ENCODE measurements at regions not wholly inside any gene's neighbourhood (a gene's known extent, or its start where the extent isn't known, plus 50 kb on each side); places are given as distances from the start of the nearest gene placed in this dataset.
"Not testable (repeated sequence)": the region's sequence is repeated elsewhere in the genome, so short reads cannot be mapped to it uniquely, and the experiment has no call there.

GRCh38 chr13:55632402-55632801, 1508.3 kb upstream of the PRR20A start:
- Mint-ChIP-seq H3K9me3 (peaks cover 16 to 38% (median 22%) of the 10 kb centered on the region in 5 donors), H3K27ac (no peak overlapping the region), H3K4me1 (no peaks in the 10 kb centered on the region), H3K36me3 (no peaks in the 10 kb centered on the region), H3K4me3 (no peak overlapping the region), H3K27me3 (no peaks in the 10 kb centered on the region)
- no peak for DNase-seq
- ChIA-PET POLR2A (no interaction called here), CTCF (no interaction called here)
- Histone ChIP-seq H3K36me3 (ENCODE audit: insufficient read depth, low read length) (no peaks in the 10 kb centered on the region), H3K4me3 (ENCODE audit: low read length) (no peak overlapping the region), H3K4me1 (ENCODE audit: insufficient read depth, low read length) (no peaks in the 10 kb centered on the region), H3K9me3 (ENCODE audit: low read length) (no peaks in the 10 kb centered on the region), H3K27me3 (ENCODE audit: insufficient read depth, low read length, poor library complexity, severe bottlenecking) (no peaks in the 10 kb centered on the region), H3K27ac (ENCODE audit: low read depth, low read length) (no peak overlapping the region)

- Mint-ChIP-seq H3K36me3 (no peaks in the 10 kb centered on the region), H3K4me1 (no peaks in the 10 kb centered on the region), H3K4me3 (no peak overlapping the region), H3K27ac (no peak overlapping the region), H3K9me3 (peaks cover 0 to 25% (median 5%) of the 10 kb centered on the region in 5 donors), H3K27me3 (no peaks in the 10 kb centered on the region)
- ChIA-PET POLR2A (no interaction called here), CTCF (no interaction called here)
- H3K9me3 ChIP-seq (ENCODE audit: low read length), result no peaks in the 10 kb centered on the region
- no peaks in the 10 kb centered on the region for H3K4me1 ChIP-seq (ENCODE audit: insufficient read depth, low read length)
- H3K36me3 ChIP-seq (ENCODE audit: insufficient read depth, low read length), result no peaks in the 10 kb centered on the region
- no peak for DNase-seq
- no peak overlapping the region for H3K4me3 ChIP-seq (ENCODE audit: low read length)
- H3K27ac ChIP-seq (ENCODE audit: low read depth, low read length), result no peak overlapping the region
- no peaks in the 10 kb centered on the region for H3K27me3 ChIP-seq (ENCODE audit: insufficient read depth, low read length, poor library complexity, severe bottlenecking)
Observed at GRCh38 chr13:55649485-55649884, 1491.2 kb upstream of the PRR20A start.

DNA sequence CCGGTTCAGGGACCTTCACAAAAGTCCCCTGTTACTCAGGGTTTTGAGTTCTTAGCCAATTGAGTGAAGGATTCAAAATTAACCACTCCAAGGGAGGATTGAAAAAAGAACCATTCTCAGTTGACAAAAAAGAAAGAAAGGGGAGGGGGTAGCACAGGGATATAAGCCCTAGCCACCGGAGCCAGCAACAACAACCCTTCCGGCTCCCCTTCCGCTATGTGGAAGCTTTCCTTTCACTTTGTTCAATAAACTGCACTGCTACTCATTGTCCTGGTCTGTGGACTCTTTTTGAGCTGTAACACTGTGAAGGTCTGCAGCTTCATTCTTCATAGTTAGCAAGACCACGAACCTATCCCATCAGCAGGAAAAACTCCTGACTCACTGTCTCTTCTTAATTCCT, 1488.1 kb upstream of the PRR20A start:
- Mint-ChIP-seq H3K4me1 (no peaks in the 10 kb centered on the region), H3K4me3 (no peak overlapping the region), H3K27me3 (no peaks in the 10 kb centered on the region), H3K9me3 (peaks cover 11 to 30% (median 15%) of the 10 kb centered on the region in 5 donors), H3K36me3 (no peaks in the 10 kb centered on the region), H3K27ac (no peak overlapping the region)
- H3K27ac ChIP-seq (ENCODE audit: low read depth, low read length), result no peak overlapping the region
- CTCF ChIA-PET, result no interaction called here
- H3K4me3 ChIP-seq (ENCODE audit: low read length), result no peak overlapping the region
- no peak for DNase-seq
- H3K4me1 ChIP-seq (ENCODE audit: insufficient read depth, low read length), result no peaks in the 10 kb centered on the region
- no peaks in the 10 kb centered on the region for H3K27me3 ChIP-seq (ENCODE audit: insufficient read depth, low read length, poor library complexity, severe bottlenecking)
- H3K9me3 ChIP-seq (ENCODE audit: low read length), result no peaks in the 10 kb centered on the region
- POLR2A ChIA-PET, result no interaction called here
- no peaks in the 10 kb centered on the region for H3K36me3 ChIP-seq (ENCODE audit: insufficient read depth, low read length)

- Mint-ChIP-seq H3K4me1 (no peaks in the 10 kb centered on the region), H3K9me3 (peaks cover 11 to 30% (median 15%) of the 10 kb centered on the region in 5 donors), H3K4me3 (no peak overlapping the region), H3K36me3 (no peaks in the 10 kb centered on the region), H3K27me3 (no peaks in the 10 kb centered on the region), H3K27ac (no peak overlapping the region)
- Histone ChIP-seq H3K36me3 (ENCODE audit: insufficient read depth, low read length) (no peaks in the 10 kb centered on the region), H3K4me3 (ENCODE audit: low read length) (no peak overlapping the region), H3K27ac (ENCODE audit: low read depth, low read length) (no peak overlapping the region), H3K27me3 (ENCODE audit: insufficient read depth, low read length, poor library complexity, severe bottlenecking) (no peaks in the 10 kb centered on the region), H3K9me3 (ENCODE audit: low read length) (no peaks in the 10 kb centered on the region), H3K4me1 (ENCODE audit: insufficient read depth, low read length) (no peaks in the 10 kb centered on the region)
- ChIA-PET POLR2A (no interaction called here), CTCF (no interaction called here)
- no peak for DNase-seq
Observed at GRCh38 chr13:55653497-55653896, 1487.2 kb upstream of the PRR20A start.

- H3K4me3 Mint-ChIP-seq, result no peak overlapping the region
- ChIA-PET CTCF (no interaction called here), POLR2A (no interaction called here)
- H3K27ac Mint-ChIP-seq, result no peak overlapping the region
- no peaks in the 10 kb centered on the region for H3K4me1 Mint-ChIP-seq
- H3K9me3 Mint-ChIP-seq, result peaks cover 10 to 30% (median 15%) of the 10 kb centered on the region in 5 donors
- H3K27me3 Mint-ChIP-seq, result no peaks in the 10 kb centered on the region
- no peak overlapping the region for H3K4me3 ChIP-seq (ENCODE audit: low read length)
- no peaks in the 10 kb centered on the region for H3K4me1 ChIP-seq (ENCODE audit: insufficient read depth, low read length)
- H3K36me3 ChIP-seq (ENCODE audit: insufficient read depth, low read length), result no peaks in the 10 kb centered on the region
- no peaks in the 10 kb centered on the region for H3K27me3 ChIP-seq (ENCODE audit: insufficient read depth, low read length, poor library complexity, severe bottlenecking)
- DNase-seq, result no peak
- H3K36me3 Mint-ChIP-seq, result no peaks in the 10 kb centered on the region
- H3K9me3 ChIP-seq (ENCODE audit: low read length), result no peaks in the 10 kb centered on the region
- H3K27ac ChIP-seq (ENCODE audit: low read depth, low read length), result no peak overlapping the region
Observed at GRCh38 chr13:55654243-55654642, 1486.5 kb upstream of the PRR20A start.

DNA sequence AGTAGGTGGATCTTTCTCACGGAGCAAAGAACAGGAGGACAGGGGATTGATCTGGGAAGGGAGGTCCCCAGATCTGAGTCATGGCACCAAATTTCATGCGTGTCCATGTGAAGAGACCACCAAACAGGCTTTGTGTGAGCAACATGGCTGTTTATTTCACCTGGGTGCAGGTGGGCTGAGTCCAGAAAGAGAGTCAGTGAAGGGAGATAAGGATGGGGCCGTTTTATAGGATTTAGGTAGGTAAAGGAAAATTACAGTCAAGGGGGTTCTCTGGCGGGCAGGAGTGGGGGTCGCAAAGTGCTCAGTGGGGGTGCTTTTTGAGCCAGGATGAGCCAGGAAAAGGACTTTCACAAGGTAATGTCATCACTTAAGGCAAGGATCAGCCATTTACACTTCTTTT, 1480.5 kb upstream of the PRR20A start:
- H3K4me3 ChIP-seq (ENCODE audit: low read length); H3K36me3 ChIP-seq (ENCODE audit: insufficient read depth, low read length); H3K4me1 ChIP-seq (ENCODE audit: insufficient read depth, low read length); DNase-seq; H3K9me3 ChIP-seq (ENCODE audit: low read length); H3K27ac ChIP-seq (ENCODE audit: low read depth, low read length); H3K27me3 Mint-ChIP-seq; H3K36me3 Mint-ChIP-seq; POLR2A ChIA-PET; H3K4me1 Mint-ChIP-seq; H3K4me3 Mint-ChIP-seq; CTCF ChIA-PET; H3K27ac Mint-ChIP-seq; H3K27me3 ChIP-seq (ENCODE audit: insufficient read depth, low read length, poor library complexity, severe bottlenecking): not testable (repeated sequence)
- H3K9me3 Mint-ChIP-seq, result peaks cover 9 to 40% (median 21%) of the 10 kb centered on the region in 5 donors

DNA sequence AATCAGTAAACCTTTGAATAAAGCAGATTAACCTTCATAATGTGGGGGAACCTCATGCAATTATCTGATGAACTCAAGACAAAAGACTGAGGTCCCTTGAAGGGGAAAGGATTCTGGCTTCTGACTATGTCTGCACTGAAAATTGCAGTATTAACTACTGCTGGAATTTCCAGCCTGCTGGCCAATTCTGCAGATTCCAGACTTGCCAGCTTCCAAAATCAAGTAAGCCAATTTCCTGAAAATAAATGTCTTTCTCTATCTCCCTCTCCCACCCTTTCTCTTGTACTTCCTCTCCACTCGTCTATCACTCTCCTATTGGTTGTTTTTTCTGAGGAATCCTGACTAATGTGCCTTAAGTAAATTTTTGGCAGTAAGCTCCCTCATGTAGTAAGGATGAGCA, 1479.9 kb upstream of the PRR20A start:
- Histone ChIP-seq H3K4me3 (ENCODE audit: low read length) (no peak overlapping the region), H3K27ac (ENCODE audit: low read depth, low read length) (no peak overlapping the region), H3K4me1 (ENCODE audit: insufficient read depth, low read length) (no peaks in the 10 kb centered on the region), H3K27me3 (ENCODE audit: insufficient read depth, low read length, poor library complexity, severe bottlenecking) (no peaks in the 10 kb centered on the region), H3K36me3 (ENCODE audit: insufficient read depth, low read length) (no peaks in the 10 kb centered on the region), H3K9me3 (ENCODE audit: low read length) (no peaks in the 10 kb centered on the region)
- Mint-ChIP-seq H3K27ac (no peak overlapping the region), H3K4me3 (no peak overlapping the region), H3K9me3 (peaks cover 9 to 35% (median 21%) of the 10 kb centered on the region in 5 donors), H3K27me3 (no peaks in the 10 kb centered on the region), H3K4me1 (no peaks in the 10 kb centered on the region), H3K36me3 (no peaks in the 10 kb centered on the region)
- ChIA-PET CTCF (no interaction called here), POLR2A (no interaction called here)
- DNase-seq, result no peak

- no peak overlapping the region for H3K4me3 Mint-ChIP-seq
- peaks cover 8 to 30% (median 17%) of the 10 kb centered on the region in 5 donors for H3K9me3 Mint-ChIP-seq
- Histone ChIP-seq H3K27me3 (ENCODE audit: insufficient read depth, low read length, poor library complexity, severe bottlenecking) (no peaks in the 10 kb centered on the region), H3K27ac (ENCODE audit: low read depth, low read length) (no peak overlapping the region), H3K4me1 (ENCODE audit: insufficient read depth, low read length) (no peaks in the 10 kb centered on the region), H3K9me3 (ENCODE audit: low read length) (no peaks in the 10 kb centered on the region), H3K4me3 (ENCODE audit: low read length) (no peak overlapping the region), H3K36me3 (ENCODE audit: insufficient read depth, low read length) (no peaks in the 10 kb centered on the region)
- no peak overlapping the region for H3K27ac Mint-ChIP-seq
- DNase-seq, result no peak
- no peaks in the 10 kb centered on the region for H3K36me3 Mint-ChIP-seq
- H3K27me3 Mint-ChIP-seq, result no peaks in the 10 kb centered on the region
- H3K4me1 Mint-ChIP-seq, result no peaks in the 10 kb centered on the region
- POLR2A ChIA-PET, result no interaction called here
- CTCF ChIA-PET, result no interaction called here
Observed at GRCh38 chr13:55661505-55661904, 1479.2 kb upstream of the PRR20A start.

GRCh38 chr13:55664178-55664577, 1476.5 kb upstream of the PRR20A start:
- H3K9me3 ChIP-seq (ENCODE audit: low read length), result no peaks in the 10 kb centered on the region
- ChIA-PET POLR2A (no interaction called here), CTCF (no interaction called here)
- no peaks in the 10 kb centered on the region for H3K36me3 ChIP-seq (ENCODE audit: insufficient read depth, low read length)
- no peak overlapping the region for H3K4me3 ChIP-seq (ENCODE audit: low read length)
- no peaks in the 10 kb centered on the region for H3K4me1 Mint-ChIP-seq
- peaks cover 0 to 23% (median 11%) of the 10 kb centered on the region in 5 donors for H3K9me3 Mint-ChIP-seq
- H3K27ac Mint-ChIP-seq, result no peak overlapping the region
- no peak for DNase-seq
- no peaks in the 10 kb centered on the region for H3K27me3 Mint-ChIP-seq
- no peaks in the 10 kb centered on the region for H3K36me3 Mint-ChIP-seq
- no peak overlapping the region for H3K4me3 Mint-ChIP-seq
- no peaks in the 10 kb centered on the region for H3K27me3 ChIP-seq (ENCODE audit: insufficient read depth, low read length, poor library complexity, severe bottlenecking)
- H3K4me1 ChIP-seq (ENCODE audit: insufficient read depth, low read length), result no peaks in the 10 kb centered on the region
- H3K27ac ChIP-seq (ENCODE audit: low read depth, low read length), result no peak overlapping the region

Data from CD8-positive, alpha-beta memory T cell (primary cell).